ENCODE measurements at regions not wholly inside any gene's neighbourhood (a gene's known extent, or its start where the extent isn't known, plus 50 kb on each side); places are given as distances from the start of the nearest gene placed in this dataset.
"Not testable (repeated sequence)": the region's sequence is repeated elsewhere in the genome, so short reads cannot be mapped to it uniquely, and the experiment has no call there.

DNA sequence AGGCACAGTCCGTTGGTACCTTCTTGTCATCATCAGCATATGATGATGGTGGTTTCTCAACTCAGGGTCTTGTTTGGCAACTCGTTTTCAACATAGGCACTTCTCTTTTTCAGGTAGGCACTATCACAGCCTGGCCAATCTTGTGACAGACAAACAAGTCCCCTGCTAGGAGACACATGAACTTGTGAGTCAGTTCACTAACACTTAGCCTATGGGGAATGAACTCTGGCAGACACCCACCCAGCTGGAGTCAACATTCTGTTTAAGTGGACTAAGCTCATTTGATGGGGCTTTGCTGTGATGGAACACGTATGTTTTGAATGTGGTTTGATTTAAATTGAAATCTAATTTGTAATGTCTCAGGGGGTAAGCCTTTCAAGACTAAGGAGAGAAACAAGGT, 100.7 kb upstream of the MAMLD1 start:
- intact Hi-C loops (cut with DNase I) = no loop called here
- 53 to 73% methylated on average over 3 of the region's 3 CpGs for WGBS, 2 donors
- ATAC-seq = no peak

DNA sequence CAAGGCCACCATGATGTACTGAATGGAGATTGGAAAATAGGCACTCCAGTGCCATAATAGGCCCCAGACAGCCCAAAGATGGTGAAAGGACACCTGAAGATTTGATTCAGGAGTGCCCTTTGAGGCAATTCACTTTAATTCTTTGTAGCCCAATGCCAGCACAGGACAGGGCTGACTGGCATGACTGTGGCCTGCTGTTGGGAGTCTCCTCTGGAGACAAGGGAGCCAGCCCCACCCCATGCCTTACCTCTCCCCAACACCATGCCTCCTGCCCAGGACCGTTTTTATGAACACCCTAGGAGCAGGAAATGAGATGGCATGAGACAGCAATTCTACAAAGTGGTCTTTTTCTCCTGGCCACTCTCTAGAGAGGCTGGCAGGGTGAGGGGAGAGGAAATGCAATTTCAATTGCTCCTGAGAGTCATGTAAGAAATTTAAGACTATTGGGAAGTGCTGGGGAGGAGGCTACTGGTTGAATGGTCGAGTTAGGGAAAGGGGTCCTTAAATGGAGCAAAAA, 94.2 kb upstream of the MAMLD1 start:
- ATAC-seq (no peak), DNase-seq (no peak)
- intact Hi-C loops (cut with DNase I) = loop anchor here in 1 of 10 donors (5.0 kb wide), 1 partner anchor 68 kb away; no protein-coding TSS in a partner anchor
- H3K36me3 ChIP-seq = no peaks in the 10 kb centered on the region
- TF ChIP-seq, protein P1, sequence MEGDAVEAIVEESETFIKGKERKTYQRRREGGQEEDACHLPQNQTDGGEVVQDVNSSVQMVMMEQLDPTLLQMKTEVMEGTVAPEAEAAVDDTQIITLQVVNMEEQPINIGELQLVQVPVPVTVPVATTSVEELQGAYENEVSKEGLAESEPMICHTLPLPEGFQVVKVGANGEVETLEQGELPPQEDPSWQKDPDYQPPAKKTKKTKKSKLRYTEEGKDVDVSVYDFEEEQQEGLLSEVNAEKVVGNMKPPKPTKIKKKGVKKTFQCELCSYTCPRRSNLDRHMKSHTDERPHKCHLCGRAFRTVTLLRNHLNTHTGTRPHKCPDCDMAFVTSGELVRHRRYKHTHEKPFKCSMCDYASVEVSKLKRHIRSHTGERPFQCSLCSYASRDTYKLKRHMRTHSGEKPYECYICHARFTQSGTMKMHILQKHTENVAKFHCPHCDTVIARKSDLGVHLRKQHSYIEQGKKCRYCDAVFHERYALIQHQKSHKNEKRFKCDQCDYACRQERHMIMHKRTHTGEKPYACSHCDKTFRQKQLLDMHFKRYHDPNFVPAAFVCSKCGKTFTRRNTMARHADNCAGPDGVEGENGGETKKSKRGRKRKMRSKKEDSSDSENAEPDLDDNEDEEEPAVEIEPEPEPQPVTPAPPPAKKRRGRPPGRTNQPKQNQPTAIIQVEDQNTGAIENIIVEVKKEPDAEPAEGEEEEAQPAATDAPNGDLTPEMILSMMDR (IDR thresholded peaks at IDR 0.05) = no peak
- 69 to 72% methylated on average over 2 of the region's 2 CpGs for WGBS, 2 donors
- H3K9me3 ChIP-seq = no peaks in the 10 kb centered on the region
- no peaks in the 10 kb centered on the region for H3K4me1 ChIP-seq
- no peak overlapping the region for H3K27ac ChIP-seq
- H3K27me3 ChIP-seq = peaks cover 0 to 8% (median 0%) of the 10 kb centered on the region in 7 donors
- H3K4me3 ChIP-seq = no peak overlapping the region

More for the DNA sequence above, 100.7 kb upstream of the MAMLD1 start:
- H3K27me3 ChIP-seq = peaks cover 0 to 30% (median 0%) of the 10 kb centered on the region in 7 donors
- DNase-seq = no peak
- no peaks in the 10 kb centered on the region for H3K9me3 ChIP-seq
- TF ChIP-seq, protein P1 (IDR thresholded peaks at IDR 0.05) = no peak
- no peak overlapping the region for H3K4me3 ChIP-seq
- no peaks in the 10 kb centered on the region for H3K4me1 ChIP-seq
- H3K36me3 ChIP-seq = no peaks in the 10 kb centered on the region
- no peak overlapping the region for H3K27ac ChIP-seq

DNA sequence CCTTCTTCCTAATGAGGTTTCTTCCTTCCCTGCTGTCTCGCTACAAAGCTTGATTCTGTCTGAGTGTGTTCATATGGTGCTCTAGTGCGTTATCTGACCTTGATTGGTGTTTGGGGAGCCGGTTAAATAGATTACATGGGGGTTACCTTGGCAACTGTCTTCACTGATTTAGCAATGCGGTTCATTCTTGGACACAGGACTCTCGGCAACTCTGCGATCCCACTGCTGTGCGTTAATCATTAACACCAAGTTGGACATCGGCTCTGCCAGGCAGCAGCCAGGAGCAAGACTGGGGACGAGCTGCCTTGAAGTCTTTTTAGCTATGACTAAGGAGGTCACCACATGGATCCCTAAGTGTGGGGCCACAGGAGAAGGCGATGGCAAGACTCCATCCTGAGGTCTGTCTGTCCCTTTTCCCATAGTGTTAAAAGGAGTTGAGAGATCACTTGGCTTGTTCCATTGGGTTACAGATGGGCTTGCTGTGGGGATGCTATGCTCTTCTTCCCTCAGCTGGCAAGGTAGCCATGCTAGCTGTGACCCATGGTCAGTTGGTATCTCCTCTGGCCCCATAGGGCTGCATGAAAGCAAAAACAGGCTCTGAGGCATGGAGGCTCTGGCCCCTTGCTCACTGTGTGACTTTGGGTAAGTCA, 93.4 kb upstream of the MAMLD1 start:
- ATAC-seq (no peak), DNase-seq (no peak)
- Histone ChIP-seq H3K9me3 (no peaks in the 10 kb centered on the region), H3K4me3 (no peak overlapping the region), H3K4me1 (no peaks in the 10 kb centered on the region), H3K27ac (no peak overlapping the region), H3K36me3 (no peaks in the 10 kb centered on the region), H3K27me3 (peaks cover 0 to 7% (median 0%) of the 10 kb centered on the region in 7 donors)
- WGBS, 2 donors = 48 to 64% methylated on average over 10 of the region's 10 CpGs
- TF ChIP-seq, protein P1 (IDR thresholded peaks at IDR 0.05) = no peak
- intact Hi-C loops (cut with DNase I) = loop anchor here in 1 of 10 donors (5.0 kb wide), 1 partner anchor 68 kb away; no protein-coding TSS in a partner anchor

DNA sequence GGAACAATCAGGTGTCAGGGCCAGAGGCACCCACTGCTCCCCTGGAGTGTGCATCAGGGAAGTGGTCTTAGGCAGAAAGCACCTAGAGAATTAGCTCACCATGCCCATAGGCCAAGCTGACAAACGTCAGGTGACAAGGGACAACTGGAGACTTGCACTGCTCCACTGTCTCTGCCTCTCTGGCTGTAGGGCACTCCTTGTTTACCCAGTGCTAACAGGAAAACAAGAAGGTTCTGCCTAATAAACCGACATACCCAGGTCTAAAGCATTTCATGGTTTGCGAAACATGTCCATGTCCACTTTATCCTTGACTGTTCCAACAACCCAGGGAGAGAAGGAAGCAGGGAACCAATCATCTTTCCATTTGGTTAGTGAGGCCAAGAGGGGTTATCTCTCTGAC, 92.5 kb upstream of the MAMLD1 start:
- intact Hi-C loops (cut with DNase I) = no loop called here
- peaks cover 0 to 7% (median 0%) of the 10 kb centered on the region in 7 donors for H3K27me3 ChIP-seq
- H3K4me3 ChIP-seq = no peak overlapping the region
- DNase-seq (no peak), ATAC-seq (no peak)
- no peak overlapping the region for H3K27ac ChIP-seq
- no peaks in the 10 kb centered on the region for H3K4me1 ChIP-seq
- no peaks in the 10 kb centered on the region for H3K36me3 ChIP-seq
- 81 to 87% methylated on average over 3 of the region's 3 CpGs for WGBS, 2 donors
- TF ChIP-seq, protein P1 (IDR thresholded peaks at IDR 0.05) = no peak
- H3K9me3 ChIP-seq = no peaks in the 10 kb centered on the region

DNA sequence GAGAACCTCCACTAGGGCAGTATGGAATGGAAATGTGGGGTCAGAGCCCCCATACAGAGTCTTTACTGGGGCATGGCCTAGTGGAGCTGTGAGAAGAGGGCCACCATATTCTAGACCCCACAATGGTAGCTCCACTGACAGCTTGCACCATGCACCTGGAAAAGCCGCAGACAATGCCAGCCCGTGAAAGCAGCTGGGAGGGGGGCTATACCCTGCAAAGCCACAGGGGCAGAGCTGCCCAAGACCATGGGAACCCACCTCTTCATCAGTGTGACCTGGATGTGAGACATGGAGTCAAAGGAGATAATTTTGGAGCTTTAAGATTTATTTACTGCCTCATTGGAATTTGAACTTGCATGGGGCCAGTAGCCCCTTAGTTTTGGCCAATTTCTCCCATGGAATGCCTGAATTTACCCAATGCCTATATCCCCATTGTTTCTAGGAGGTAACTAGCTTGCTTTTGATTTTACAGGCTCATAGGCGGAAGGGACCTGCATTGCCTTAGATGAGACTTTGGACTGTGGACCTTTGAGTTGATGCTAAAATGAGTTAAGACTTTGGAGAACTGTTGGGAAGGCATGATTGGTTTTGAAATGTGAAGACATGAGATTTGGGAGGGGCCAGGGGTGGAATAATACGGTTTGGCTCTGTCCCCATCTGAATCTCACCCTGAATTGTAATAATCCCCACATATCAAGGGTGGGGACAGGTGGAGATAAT, 89.4 kb upstream of the MAMLD1 start:
- H3K9me3 ChIP-seq; H3K27me3 ChIP-seq; H3K36me3 ChIP-seq; H3K4me1 ChIP-seq; H3K27ac ChIP-seq; ATAC-seq; H3K4me3 ChIP-seq; DNase-seq; intact Hi-C loops (cut with DNase I): not testable (repeated sequence)
- 87 to 88% methylated on average over 4 of the region's 4 CpGs for WGBS, 2 donors

Data from heart right ventricle (tissue), 16 donors.